GM23338 (cell line): ENCODE measurements at regions not wholly inside any gene's neighbourhood (a gene's known extent, or its start where the extent isn't known, plus 50 kb on each side); places are given as distances from the start of the nearest gene placed in this dataset. TPM values are rescaled to one million over a fixed set of nuclear protein-coding genes. Genes with fewer than 3 reads are reported as not detected.
"Not testable (repeated sequence)": the region's sequence is repeated elsewhere in the genome, so short reads cannot be mapped to it uniquely, and the experiment has no call there.

ENCODE experiments used
- ATAC-seq: fragments of 200-7000 bp; cut with Tn5 transposase; 3 replicates; pipeline ENCODE4 v1.9.1; 2020
- DNase-seq: peaks from one replicate; pipeline ENCODE4 v3.0.0-alpha.2; 2015; ENCODE audit warnings: low spot score
- H2AFZ ChIP-seq: fragments of 200-600 bp; sonication (generic); 2 replicates; pipeline ENCODE4 v1.8.0; 2016; ENCODE audit warnings: antibody characterized with exemption, mild to moderate bottlenecking, moderate library complexity
- H3F3A ChIP-seq: fragments of 200-600 bp; sonication (generic); replicated peaks from 2 replicates; pipeline ENCODE4 v1.8.0; 2017; ENCODE audit warnings: antibody characterized with exemption, mixed run types, low read depth
- H3K27ac ChIP-seq: fragments of 200-600 bp; sonication (generic); 2 replicates; pipeline ENCODE4 v1.6.1; 2016; ENCODE audit warnings: low read depth
- H3K27me3 ChIP-seq: fragments of 200-600 bp; sonication (generic); 2 replicates; pipeline ENCODE4 v1.8.0; 2016; ENCODE audit warnings: mild to moderate bottlenecking, mixed run types, moderate library complexity; ENCODE audit not compliant: insufficient read depth
- H3K36me3 ChIP-seq: fragments of 200-600 bp; sonication (generic); 2 replicates; pipeline ENCODE4 v1.8.0; 2016; ENCODE audit warnings: mild to moderate bottlenecking; ENCODE audit not compliant: insufficient read depth
- H3K4me1 ChIP-seq: fragments of 200-600 bp; sonication (generic); 2 replicates; pipeline ENCODE4 v1.8.0; 2016; ENCODE audit warnings: mild to moderate bottlenecking, moderate library complexity; ENCODE audit not compliant: insufficient read depth
- H3K4me2 ChIP-seq: fragments of 200-600 bp; sonication (generic); 2 replicates; pipeline ENCODE4 v1.7.1; 2017; ENCODE audit warnings: mixed run types
- H3K4me3 ChIP-seq: fragments of 200-600 bp; sonication (generic); 2 replicates; pipeline ENCODE4 v1.6.1; 2016; ENCODE audit warnings: mixed run types
- H3K79me2 ChIP-seq: fragments of 200-600 bp; sonication (generic); replicated peaks from 2 replicates; pipeline ENCODE4 v1.8.0; 2017; ENCODE audit warnings: mild to moderate bottlenecking; ENCODE audit not compliant: insufficient read depth
- H3K9me2 ChIP-seq: fragments of 200-600 bp; sonication (generic); 2 replicates; pipeline ENCODE4 v1.8.0; 2017; ENCODE audit not compliant: insufficient read depth
- H4K20me1 ChIP-seq: fragments of 200-600 bp; sonication (generic); replicated peaks from 2 replicates; pipeline ENCODE4 v1.8.0; 2017; ENCODE audit warnings: mild to moderate bottlenecking; ENCODE audit not compliant: insufficient read depth
- H3K27ac Mint-ChIP-seq: 2 replicates; pipeline ENCODE4 v1.8.0; 2020; ENCODE audit warnings: inconsistent platforms, mild to moderate bottlenecking, moderate library complexity, mixed read lengths
- H3K27me3 Mint-ChIP-seq: 3 replicates; pipeline ENCODE4 v1.8.0; 2022; ENCODE audit warnings: low read depth, mild to moderate bottlenecking, moderate library complexity, mixed read lengths, inconsistent platforms; ENCODE audit not compliant: insufficient read depth, poor library complexity
- H3K36me3 Mint-ChIP-seq: 3 replicates; pipeline ENCODE4 v1.8.0; 2021; ENCODE audit warnings: low read depth, mild to moderate bottlenecking, inconsistent platforms, moderate library complexity, mixed read lengths
- H3K4me1 Mint-ChIP-seq: 3 replicates; pipeline ENCODE4 v1.8.0; 2020; ENCODE audit warnings: mild to moderate bottlenecking, inconsistent platforms, mixed read lengths
- H3K4me3 Mint-ChIP-seq: 3 replicates; pipeline ENCODE4 v1.8.0; 2021; ENCODE audit warnings: moderate library complexity, mild to moderate bottlenecking, inconsistent platforms, mixed read lengths
- H3K9me3 Mint-ChIP-seq: 3 replicates; pipeline ENCODE4 v1.8.0; 2020; ENCODE audit warnings: moderate library complexity, mild to moderate bottlenecking, inconsistent platforms, mixed read lengths
- small RNA-seq: library from RNA; depleted of rRNA; stranded (forward); fragments of <200 nt; gene quantifications from one replicate; pipeline ENCODE3, GENCODE V24; 2014; ENCODE audit warnings: low replicate concordance
- TF ChIP-seq, protein P1 (sequence below): IDR thresholded peaks from one replicate; pipeline ENCODE4 v1.6.1; 2018; ENCODE audit warnings: antibody characterized with exemption; ENCODE audit not compliant: unreplicated experiment

DNA sequence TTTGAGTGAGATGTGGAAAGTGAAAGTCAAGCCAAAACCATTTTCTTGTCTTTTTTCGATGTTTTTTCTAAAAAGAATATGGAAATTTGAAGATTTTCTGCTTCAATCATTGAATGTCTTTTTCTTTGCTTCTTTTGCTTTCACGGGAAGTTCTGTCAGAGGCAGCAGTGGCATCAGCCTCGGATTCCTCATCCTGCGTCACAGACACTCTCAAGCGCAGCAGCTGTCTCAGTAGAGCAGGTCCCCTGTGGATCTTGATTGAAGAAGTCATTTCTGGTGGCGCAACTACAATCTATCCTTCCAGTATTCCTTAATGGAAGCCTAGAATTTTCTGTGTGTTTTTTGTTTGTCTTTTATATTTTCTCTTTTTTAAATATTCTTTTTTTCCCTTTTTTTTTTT, 52.7 kb upstream of the NEIL3 start (continued):
- TF ChIP-seq, protein P1, sequence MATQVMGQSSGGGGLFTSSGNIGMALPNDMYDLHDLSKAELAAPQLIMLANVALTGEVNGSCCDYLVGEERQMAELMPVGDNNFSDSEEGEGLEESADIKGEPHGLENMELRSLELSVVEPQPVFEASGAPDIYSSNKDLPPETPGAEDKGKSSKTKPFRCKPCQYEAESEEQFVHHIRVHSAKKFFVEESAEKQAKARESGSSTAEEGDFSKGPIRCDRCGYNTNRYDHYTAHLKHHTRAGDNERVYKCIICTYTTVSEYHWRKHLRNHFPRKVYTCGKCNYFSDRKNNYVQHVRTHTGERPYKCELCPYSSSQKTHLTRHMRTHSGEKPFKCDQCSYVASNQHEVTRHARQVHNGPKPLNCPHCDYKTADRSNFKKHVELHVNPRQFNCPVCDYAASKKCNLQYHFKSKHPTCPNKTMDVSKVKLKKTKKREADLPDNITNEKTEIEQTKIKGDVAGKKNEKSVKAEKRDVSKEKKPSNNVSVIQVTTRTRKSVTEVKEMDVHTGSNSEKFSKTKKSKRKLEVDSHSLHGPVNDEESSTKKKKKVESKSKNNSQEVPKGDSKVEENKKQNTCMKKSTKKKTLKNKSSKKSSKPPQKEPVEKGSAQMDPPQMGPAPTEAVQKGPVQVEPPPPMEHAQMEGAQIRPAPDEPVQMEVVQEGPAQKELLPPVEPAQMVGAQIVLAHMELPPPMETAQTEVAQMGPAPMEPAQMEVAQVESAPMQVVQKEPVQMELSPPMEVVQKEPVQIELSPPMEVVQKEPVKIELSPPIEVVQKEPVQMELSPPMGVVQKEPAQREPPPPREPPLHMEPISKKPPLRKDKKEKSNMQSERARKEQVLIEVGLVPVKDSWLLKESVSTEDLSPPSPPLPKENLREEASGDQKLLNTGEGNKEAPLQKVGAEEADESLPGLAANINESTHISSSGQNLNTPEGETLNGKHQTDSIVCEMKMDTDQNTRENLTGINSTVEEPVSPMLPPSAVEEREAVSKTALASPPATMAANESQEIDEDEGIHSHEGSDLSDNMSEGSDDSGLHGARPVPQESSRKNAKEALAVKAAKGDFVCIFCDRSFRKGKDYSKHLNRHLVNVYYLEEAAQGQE: no peak

- DNase-seq, H3K9me3 Mint-ChIP-seq, H3K4me1 ChIP-seq, H3K36me3 Mint-ChIP-seq, H3K27ac ChIP-seq, H3K27me3 ChIP-seq, ATAC-seq, H3K27me3 Mint-ChIP-seq, H4K20me1 ChIP-seq, H3K4me2 ChIP-seq, H2AFZ ChIP-seq, H3F3A ChIP-seq, H3K4me3 ChIP-seq, H3K36me3 ChIP-seq, H3K4me3 Mint-ChIP-seq, H3K27ac Mint-ChIP-seq, H3K79me2 ChIP-seq, H3K9me2 ChIP-seq: not testable (repeated sequence)
- peaks cover 16% of the 10 kb centered on the region; the same call in 2 of the 3 replicates for H3K4me1 Mint-ChIP-seq
Measured at GRCh38 chr4:177259466-177259865, 50.2 kb upstream of the NEIL3 start.

Small RNA genes lying in the stretch of these regions (small RNA-seq; reads per million reads assigned to genes)
- not detected for gene RN7SKP136
